CD4-positive, alpha-beta T cell (primary cell): ENCODE measurements at regions not wholly inside any gene's neighbourhood (a gene's known extent, or its start where the extent isn't known, plus 50 kb on each side); places are given as distances from the start of the nearest gene placed in this dataset.

ENCODE experiments used
- ATAC-seq: fragments of 200-7000 bp; cut with Tn5 transposase; one replicate; pipeline ENCODE4 v1.10.0; 2022; ENCODE audit warnings: mild to moderate bottlenecking; ENCODE audit not compliant: poor library complexity
- CTCF ChIA-PET: fragments of 350-600 bp; sonication (Branson Sonifier 250); formaldehyde crosslinking; loops from one replicate; lab custom pipeline; 2021; ENCODE audit warnings: antibody characterized with exemption, inconsistent platforms; lab: Charles Lee
- POLR2A ChIA-PET: fragments of 350-600 bp; sonication (Branson Sonifier 250); formaldehyde crosslinking; loops from one replicate; lab custom pipeline; 2021; ENCODE audit warnings: antibody characterized with exemption, inconsistent platforms; lab: Charles Lee
- DNase-seq, 14 experiments: peaks; one replicate each; pipeline ENCODE4 v3.0.0-alpha.2; 2013 to 2020; ENCODE audit warnings: mixed read lengths in 2 of 14
- H3K27ac ChIP-seq, 2 donors: one replicate each; pipeline versions ENCODE4 v1.5.1 to v1.7.0; 2013; ENCODE audit warnings: low read length in 2 of 2, low read depth in 1 of 2, mild to moderate bottlenecking in 1 of 2
- H3K27me3 ChIP-seq, 2 experiments: 1 replicate in 1 of 2; 2 replicates in 1 of 2; pipeline versions ENCODE4 v1.6.1 to v1.7.0; 2013; ENCODE audit warnings: low read length in 2 of 2, control low read depth in 1 of 2, mild to moderate bottlenecking in 1 of 2, moderate library complexity in 1 of 2; ENCODE audit not compliant: insufficient read depth in 2 of 2, control insufficient read depth in 1 of 2
- H3K36me3 ChIP-seq: one replicate; pipeline ENCODE4 v1.6.1; 2013; ENCODE audit warnings: low read length, control low read depth; ENCODE audit not compliant: insufficient read depth
- H3K4me1 ChIP-seq: one replicate; pipeline ENCODE4 v1.6.1; 2013; ENCODE audit warnings: low read length, control low read depth; ENCODE audit not compliant: insufficient read depth
- H3K4me3 ChIP-seq: one replicate; pipeline ENCODE4 v1.5.1; 2013; ENCODE audit warnings: mild to moderate bottlenecking, low read length, moderate library complexity
- H3K9me3 ChIP-seq, 2 experiments: 1 replicate in 1 of 2; 2 replicates in 1 of 2; pipeline versions ENCODE4 v1.6.1 to v1.7.0; 2013; ENCODE audit warnings: low read length in 2 of 2, mild to moderate bottlenecking in 2 of 2, control low read depth in 1 of 2, moderate library complexity in 1 of 2; ENCODE audit not compliant: control insufficient read depth in 1 of 2, insufficient read depth in 1 of 2
- H3K27ac Mint-ChIP-seq: one replicate; pipeline ENCODE4 v1.8.0; 2020; ENCODE audit warnings: mixed read lengths
- H3K27me3 Mint-ChIP-seq: one replicate; pipeline ENCODE4 v1.8.0; 2021; ENCODE audit warnings: mixed read lengths
- H3K36me3 Mint-ChIP-seq: one replicate; pipeline ENCODE4 v1.8.0; 2021; ENCODE audit warnings: low read depth, mixed read lengths
- H3K4me1 Mint-ChIP-seq: one replicate; pipeline ENCODE4 v1.8.0; 2021; ENCODE audit warnings: low read depth, mixed read lengths
- H3K4me3 Mint-ChIP-seq: one replicate; pipeline ENCODE4 v1.8.0; 2020; ENCODE audit warnings: mild to moderate bottlenecking, mixed read lengths
- H3K9me3 Mint-ChIP-seq: one replicate; pipeline ENCODE4 v1.8.0; 2020; ENCODE audit warnings: mixed read lengths
- CTCF ChIP-seq: fragments of 200-600 bp; IDR thresholded peaks from one replicate; pipeline ENCODE4 v1.8.0; 2022; ENCODE audit warnings: antibody characterized with exemption, mild to moderate bottlenecking
- intact Hi-C, 2 experiments: fragments of 100-400 bp; cut with DNase I in 1 of 2; cut with micrococcal nuclease in 1 of 2; formaldehyde crosslinking; loops; one replicate each; pipeline versions ENCODE4 v1.15.1 to v1.9.0; 2023 to 2025; cut with DNase I, micrococcal nuclease

GRCh38 chr4:153076861-153077260 lies 127.4 kb upstream of the TRIM2 start:
- DNase-seq (no peak), ATAC-seq (no peak)
- TF ChIP-seq CTCF: no peak
- H3K27me3 Mint-ChIP-seq: no peaks in the 10 kb centered on the region
- ChIA-PET POLR2A (no interaction called here), CTCF (no interaction called here)
- no peak overlapping the region for H3K27ac Mint-ChIP-seq
- Histone ChIP-seq H3K4me3 (no peak overlapping the region), H3K4me1 (peaks cover 24% of the 10 kb centered on the region), H3K27me3 (no peaks in the 10 kb centered on the region), H3K9me3 (no peaks in the 10 kb centered on the region), H3K36me3 (no peaks in the 10 kb centered on the region), H3K27ac (no peak overlapping the region)
- H3K4me1 Mint-ChIP-seq: peaks cover 30% of the 10 kb centered on the region
- no peak overlapping the region for H3K4me3 Mint-ChIP-seq
- no peaks in the 10 kb centered on the region for H3K9me3 Mint-ChIP-seq
- intact Hi-C loops: no loop called here
- no peaks in the 10 kb centered on the region for H3K36me3 Mint-ChIP-seq

GRCh38 chr4:153079857-153080391 lies 124.3 kb upstream of the TRIM2 start:
- intact Hi-C loops: loop anchor here in 1 of 2 experiments (5.0 to 10.0 kb wide), 2 partner anchors 562 to 675 kb away; no protein-coding TSS in a partner anchor
- DNase-seq: peak in 4 of 14 experiments; percentile 17 to 57 (median 32)
- Histone ChIP-seq H3K27me3 (no peaks in the 10 kb centered on the region), H3K9me3 (no peaks in the 10 kb centered on the region), H3K27ac (no peak overlapping the region), H3K4me3 (no peak overlapping the region), H3K36me3 (no peaks in the 10 kb centered on the region), H3K4me1 (peaks cover 50% of the 10 kb centered on the region)
- H3K4me1 Mint-ChIP-seq: peaks cover 37% of the 10 kb centered on the region
- TF ChIP-seq CTCF: no peak
- no peaks in the 10 kb centered on the region for H3K36me3 Mint-ChIP-seq
- peak; percentile 64 for ATAC-seq
- H3K9me3 Mint-ChIP-seq: no peaks in the 10 kb centered on the region
- H3K27me3 Mint-ChIP-seq: no peaks in the 10 kb centered on the region
- no peak overlapping the region for H3K4me3 Mint-ChIP-seq
- CTCF ChIA-PET: interaction anchor here (0.6 to 1.9 kb wide), 2 partner anchors 48 to 811 kb away, joined by 5 to 6 read pairs; no protein-coding TSS in a partner anchor
- H3K27ac Mint-ChIP-seq: no peak overlapping the region
- POLR2A ChIA-PET: interaction anchor here (1.5 kb wide), 1 partner anchor 48 kb away, joined by 4 read pairs; no protein-coding TSS in a partner anchor

- DNase-seq: no peak
- CTCF ChIA-PET: interaction anchor here (5.9 kb wide), 1 partner anchor 45 kb away, joined by 125 read pairs; no protein-coding TSS in a partner anchor
- Histone ChIP-seq H3K9me3 (no peaks in the 10 kb centered on the region), H3K27ac (no peak overlapping the region), H3K4me3 (no peak overlapping the region), H3K4me1 (peaks cover 56% of the 10 kb centered on the region), H3K27me3 (no peaks in the 10 kb centered on the region), H3K36me3 (no peaks in the 10 kb centered on the region)
- ATAC-seq: no peak
- no peaks in the 10 kb centered on the region for H3K9me3 Mint-ChIP-seq
- no peak overlapping the region for H3K27ac Mint-ChIP-seq
- no peaks in the 10 kb centered on the region for H3K36me3 Mint-ChIP-seq
- H3K4me1 Mint-ChIP-seq: peaks cover 45% of the 10 kb centered on the region
- TF ChIP-seq CTCF: no peak
- intact Hi-C loops: loop anchor here in 1 of 2 experiments (5.0 to 10.0 kb wide), 2 partner anchors 561 to 676 kb away; no protein-coding TSS in a partner anchor
- POLR2A ChIA-PET: interaction anchor here (3.3 kb wide), 1 partner anchor 46 kb away, joined by 49 read pairs; no protein-coding TSS in a partner anchor
- H3K4me3 Mint-ChIP-seq: no peak overlapping the region
- H3K27me3 Mint-ChIP-seq: no peaks in the 10 kb centered on the region
Observed at GRCh38 chr4:153081006-153081580, 123.2 kb upstream of the TRIM2 start.
